IMR-90 (cell line): ENCODE measurements at regions not wholly inside any gene's neighbourhood (a gene's known extent, or its start where the extent isn't known, plus 50 kb on each side); places are given as distances from the start of the nearest gene placed in this dataset.

Source experiments
- ATAC-seq: fragments of 200-7000 bp; cut with Tn5 transposase; 2 replicates; pipeline ENCODE4 v1.9.1; 2020; ENCODE audit warnings: low read depth, mild to moderate bottlenecking, moderate library complexity
- BruUV-seq: library from RNA; stranded (reverse); fragments of 400-500 nt; replicated peaks from 2 replicates; lab custom pipeline; 2021; lab: Mats Ljungman, UMichigan
- CTCF ChIA-PET: fragments of 300-600 bp; formaldehyde crosslinking; extraction: SDS; loops from one replicate; lab custom pipeline; 2021; ENCODE audit warnings: antibody characterized with exemption; lab: Yijun Ruan, JAX
- POLR2A ChIA-PET: fragments of 300-600 bp; sonication (Branson Sonifier 250); formaldehyde crosslinking; loops from one replicate; lab custom pipeline; 2022; ENCODE audit warnings: antibody characterized with exemption; ENCODE audit not compliant: unreplicated experiment; lab: Charles Lee
- DNase-seq: peaks from one replicate; pipeline ENCODE4 v3.0.0; 2013
- H2AFZ ChIP-seq: replicated peaks from 2 replicates; pipeline ENCODE3; 2013; ENCODE audit warnings: low read length, mild to moderate bottlenecking; ENCODE audit not compliant: poor library complexity
- H2AK5ac ChIP-seq: 2 replicates; pipeline ENCODE4 v1.6.1; 2013; ENCODE audit warnings: low read depth, low read length, inconsistent platforms
- H2AK9ac ChIP-seq: replicated peaks from 2 replicates; pipeline ENCODE3; 2013; ENCODE audit warnings: mild to moderate bottlenecking, low read depth, low read length, moderate library complexity; ENCODE audit not compliant: poor library complexity
- H2BK120ac ChIP-seq: 2 replicates; pipeline ENCODE4 v1.6.1; 2013; ENCODE audit warnings: low read depth, low read length, inconsistent platforms
- H2BK15ac ChIP-seq: 3 replicates; pipeline ENCODE4 v1.6.1; 2013; ENCODE audit warnings: low read depth, low read length, inconsistent platforms
- H2BK20ac ChIP-seq: 2 replicates; pipeline ENCODE4 v1.6.1; 2013; ENCODE audit warnings: low read depth, mild to moderate bottlenecking, inconsistent platforms, low read length, moderate library complexity
- H2BK5ac ChIP-seq: 2 replicates; pipeline ENCODE4 v1.6.1; 2013; ENCODE audit warnings: mild to moderate bottlenecking, low read depth, low read length, inconsistent platforms; ENCODE audit not compliant: poor library complexity, severe bottlenecking
- H3K14ac ChIP-seq: replicated peaks from 2 replicates; pipeline ENCODE4 v1.6.1; 2013; ENCODE audit warnings: low read depth, low read length, inconsistent platforms
- H3K18ac ChIP-seq: 2 replicates; pipeline ENCODE4 v1.6.1; 2013; ENCODE audit warnings: low read depth, low read length, control low read depth
- H3K23ac ChIP-seq: 2 replicates; pipeline ENCODE4 v1.6.1; 2013; ENCODE audit warnings: low read depth, low read length, inconsistent platforms
- H3K27ac ChIP-seq: 2 replicates; pipeline ENCODE4 v1.5.1; 2013; ENCODE audit warnings: mild to moderate bottlenecking, control low read depth, low read length; ENCODE audit not compliant: insufficient read depth
- H3K27me3 ChIP-seq: 2 replicates; pipeline ENCODE4 v1.6.1; 2013; ENCODE audit warnings: low read length; ENCODE audit not compliant: control insufficient read depth, insufficient read depth
- H3K36me3 ChIP-seq: 2 replicates; pipeline ENCODE4 v1.6.1; 2013; ENCODE audit warnings: low read length, mixed read lengths; ENCODE audit not compliant: control insufficient read depth, insufficient read depth
- H3K4ac ChIP-seq: 2 replicates; pipeline ENCODE4 v1.6.1; 2013; ENCODE audit warnings: low read depth, low read length, inconsistent platforms
- H3K4me1 ChIP-seq: 2 replicates; pipeline ENCODE4 v1.6.1; 2013; ENCODE audit warnings: low read length, mixed read lengths; ENCODE audit not compliant: control insufficient read depth, insufficient read depth
- H3K4me2 ChIP-seq: 2 replicates; pipeline ENCODE4 v1.6.1; 2013; ENCODE audit warnings: low read depth, mild to moderate bottlenecking, control low read depth, low read length, moderate library complexity
- H3K4me3 ChIP-seq: 2 replicates; pipeline ENCODE4 v1.5.1; 2013; ENCODE audit warnings: low read depth, mild to moderate bottlenecking, control low read depth, low read length, moderate library complexity; ENCODE audit not compliant: insufficient read depth
- H3K56ac ChIP-seq: 2 replicates; pipeline ENCODE4 v1.6.1; 2013; ENCODE audit warnings: low read length, inconsistent platforms; ENCODE audit not compliant: insufficient read depth; ENCODE audit errors: extremely low read depth
- H3K79me1 ChIP-seq, 2 experiments: 2 replicates each; pipeline ENCODE4 v1.6.1; 2013; ENCODE audit warnings: low read length in 2 of 2, inconsistent platforms in 1 of 2, low read depth in 1 of 2
- H3K9ac ChIP-seq: 2 replicates; pipeline ENCODE4 v1.6.1; 2013; ENCODE audit warnings: low read depth, low read length, control low read depth
- H3K9me1 ChIP-seq: 2 replicates; pipeline ENCODE4 v1.6.1; 2013; ENCODE audit warnings: low read length, inconsistent platforms; ENCODE audit not compliant: insufficient read depth
- H3K9me3 ChIP-seq: 2 replicates; pipeline ENCODE4 v1.6.1; 2013; ENCODE audit warnings: low read length; ENCODE audit not compliant: control insufficient read depth, insufficient read depth
- H4K20me1 ChIP-seq: 2 replicates; pipeline ENCODE4 v1.6.1; 2013; ENCODE audit warnings: low read length, inconsistent platforms; ENCODE audit not compliant: insufficient read depth
- H4K5ac ChIP-seq: 2 replicates; pipeline ENCODE4 v1.6.1; 2013; ENCODE audit warnings: mild to moderate bottlenecking, low read depth, low read length, control low read depth
- H4K8ac ChIP-seq, 2 experiments: 2 replicates each; pipeline ENCODE4 v1.6.1; 2013; ENCODE audit warnings: low read depth in 2 of 2, low read length in 2 of 2, control low read depth in 1 of 2, inconsistent platforms in 1 of 2
- H4K91ac ChIP-seq: 2 replicates; pipeline ENCODE4 v1.6.1; 2013; ENCODE audit warnings: low read depth, low read length, inconsistent platforms; ENCODE audit not compliant: insufficient read depth
- CEBPB ChIP-seq: IDR thresholded peaks from 2 replicates; pipeline ENCODE4 v1.6.1; 2012; ENCODE audit warnings: low read depth, low read length, improper control_type of control experiment
- MAZ ChIP-seq: IDR thresholded peaks from 2 replicates; pipeline ENCODE4 v1.6.1; 2012; ENCODE audit warnings: low read depth, mild to moderate bottlenecking, low read length, improper control_type of control experiment, moderate library complexity, borderline replicate concordance
- MXI1 ChIP-seq: IDR thresholded peaks from 2 replicates; pipeline ENCODE4 v1.6.1; 2012; ENCODE audit warnings: low read depth, mild to moderate bottlenecking, low read length, moderate library complexity, borderline replicate concordance
- NFE2L2 ChIP-seq: fragments of 150-350 bp; IDR thresholded peaks from 2 replicates; pipeline ENCODE4 v1.6.1; 2016; ENCODE audit warnings: low read depth, mild to moderate bottlenecking, low read length
- RAD21 ChIP-seq: IDR thresholded peaks from 2 replicates; pipeline ENCODE4 v1.6.1; 2012; ENCODE audit warnings: low read length, improper control_type of control experiment
- RCOR1 ChIP-seq: IDR thresholded peaks from 2 replicates; pipeline ENCODE4 v1.6.1; 2012; ENCODE audit warnings: mild to moderate bottlenecking, low read length, improper control_type of control experiment; ENCODE audit not compliant: insufficient replicate concordance
- RFX5 ChIP-seq: IDR thresholded peaks from 2 replicates; pipeline ENCODE4 v1.8.0; 2012; ENCODE audit warnings: low read depth, mild to moderate bottlenecking, low read length, moderate library complexity
- SMC3 ChIP-seq: fragments of 150-350 bp; IDR thresholded peaks from 2 replicates; pipeline ENCODE4 v1.6.1; 2016; ENCODE audit warnings: low read depth, mild to moderate bottlenecking, antibody characterized with exemption, low read length, moderate library complexity
- USF2 ChIP-seq: fragments of 150-350 bp; IDR thresholded peaks from 2 replicates; pipeline ENCODE4 v1.6.1; 2017; ENCODE audit warnings: mild to moderate bottlenecking, antibody characterized with exemption, low read length, low read depth
- dilution Hi-C: fragments of 300-500 bp; cut with HindIII; formaldehyde crosslinking; loops from one replicate; pipeline ENCODE4 v1.14.3; 2018; ENCODE audit warnings: low sequenced_read_pairs; ENCODE audit not compliant: unreplicated experiment
- in situ Hi-C: fragments of 300-500 bp; cut with MboI; formaldehyde crosslinking; loops from 3 replicates; pipeline ENCODE4 v1.14.3; 2019; ENCODE audit warnings: low sequenced_read_pairs, inconsistent platforms, mixed read lengths
- intact Hi-C: fragments of 100-400 bp; cut with micrococcal nuclease; formaldehyde crosslinking; loops from 2 replicates; pipeline ENCODE4 v1.10.0; 2022
- TF ChIP-seq, protein P1 (sequence below): conservative IDR thresholded peaks from 2 replicates; pipeline ENCODE4 v1.5.1; 2012; ENCODE audit warnings: mild to moderate bottlenecking, low read depth, low read length, improper control_type of control experiment

GRCh38 chr15:39094116-39094515 lies 486.8 kb upstream of the THBS1 start:
- ChIA-PET POLR2A (no interaction called here), CTCF (no interaction called here)
- H3K4me1 ChIP-seq = peaks cover 9% of the 10 kb centered on the region
- H3K79me1 ChIP-seq = no peaks in the 10 kb centered on the region
- no peak overlapping the region for H2BK15ac ChIP-seq
- dilution Hi-C loops = no loop called here
- no TSS peak for BruUV-seq
- H3K18ac ChIP-seq = no peak overlapping the region
- no peak overlapping the region for H3K56ac ChIP-seq
- DNase-seq (peak; percentile 47), ATAC-seq (peak; percentile 54)
- H4K8ac ChIP-seq = no peak overlapping the region
- H3K27ac ChIP-seq = no peak overlapping the region
- no peak overlapping the region for H3K4me3 ChIP-seq
- no peak overlapping the region for H2AK5ac ChIP-seq
- H4K5ac ChIP-seq = no peak overlapping the region
- no peak overlapping the region for H3K14ac ChIP-seq
- TF ChIP-seq SMC3 (no peak), MXI1 (no peak), MAZ (no peak), USF2 (no peak), CEBPB (no peak), NFE2L2 (no peak), RFX5 (no peak), RCOR1 (no peak), RAD21 (no peak)
- TF ChIP-seq, protein P1, sequence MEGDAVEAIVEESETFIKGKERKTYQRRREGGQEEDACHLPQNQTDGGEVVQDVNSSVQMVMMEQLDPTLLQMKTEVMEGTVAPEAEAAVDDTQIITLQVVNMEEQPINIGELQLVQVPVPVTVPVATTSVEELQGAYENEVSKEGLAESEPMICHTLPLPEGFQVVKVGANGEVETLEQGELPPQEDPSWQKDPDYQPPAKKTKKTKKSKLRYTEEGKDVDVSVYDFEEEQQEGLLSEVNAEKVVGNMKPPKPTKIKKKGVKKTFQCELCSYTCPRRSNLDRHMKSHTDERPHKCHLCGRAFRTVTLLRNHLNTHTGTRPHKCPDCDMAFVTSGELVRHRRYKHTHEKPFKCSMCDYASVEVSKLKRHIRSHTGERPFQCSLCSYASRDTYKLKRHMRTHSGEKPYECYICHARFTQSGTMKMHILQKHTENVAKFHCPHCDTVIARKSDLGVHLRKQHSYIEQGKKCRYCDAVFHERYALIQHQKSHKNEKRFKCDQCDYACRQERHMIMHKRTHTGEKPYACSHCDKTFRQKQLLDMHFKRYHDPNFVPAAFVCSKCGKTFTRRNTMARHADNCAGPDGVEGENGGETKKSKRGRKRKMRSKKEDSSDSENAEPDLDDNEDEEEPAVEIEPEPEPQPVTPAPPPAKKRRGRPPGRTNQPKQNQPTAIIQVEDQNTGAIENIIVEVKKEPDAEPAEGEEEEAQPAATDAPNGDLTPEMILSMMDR = no peak
- H3K4me2 ChIP-seq = no peak overlapping the region
- H2AFZ ChIP-seq = no peak overlapping the region
- no peaks in the 10 kb centered on the region for H3K27me3 ChIP-seq
- no peak overlapping the region for H2BK20ac ChIP-seq
- H4K91ac ChIP-seq = no peak overlapping the region
- no peak overlapping the region for H3K9ac ChIP-seq
- no peak overlapping the region for H2BK120ac ChIP-seq
- intact Hi-C loops = no loop called here
- peak overlapping the region; percentile 39 for H2BK5ac ChIP-seq
- no peak overlapping the region for H2AK9ac ChIP-seq
- no peaks in the 10 kb centered on the region for H4K20me1 ChIP-seq
- 0 out of 2 replicates have a peak overlapping the region, but pooled peaks have one; percentile 21 for H3K4ac ChIP-seq
- in situ Hi-C loops = no loop called here
- H3K23ac ChIP-seq = no peak overlapping the region
- H3K36me3 ChIP-seq = no peaks in the 10 kb centered on the region
- H3K9me3 ChIP-seq = no peaks in the 10 kb centered on the region
- H3K9me1 ChIP-seq = no peaks in the 10 kb centered on the region
